ENCODE measurements at regions not wholly inside any gene's neighbourhood (a gene's known extent, or its start where the extent isn't known, plus 50 kb on each side); places are given as distances from the start of the nearest gene placed in this dataset.

DNA sequence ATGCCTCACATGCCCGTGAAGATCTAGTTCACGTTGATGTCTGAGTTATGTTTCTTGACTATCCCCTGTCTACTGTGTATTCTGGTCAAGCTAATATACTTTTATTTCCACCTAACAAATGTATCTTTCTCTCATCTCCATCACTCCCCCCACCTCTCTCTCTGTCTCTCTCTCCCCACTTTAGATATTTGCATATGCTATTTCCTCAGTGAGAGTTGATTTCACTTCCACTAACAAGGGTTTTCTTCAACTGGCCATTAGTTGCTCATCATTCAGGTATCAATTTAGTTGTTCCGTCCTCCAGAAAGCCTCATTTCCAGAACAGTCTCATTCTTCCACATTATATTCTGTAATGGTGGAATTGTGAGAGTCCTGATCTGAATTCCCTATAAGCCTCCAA, 1777.8 kb upstream of the TENM3 start:
- DNase-seq = no peak

DNA sequence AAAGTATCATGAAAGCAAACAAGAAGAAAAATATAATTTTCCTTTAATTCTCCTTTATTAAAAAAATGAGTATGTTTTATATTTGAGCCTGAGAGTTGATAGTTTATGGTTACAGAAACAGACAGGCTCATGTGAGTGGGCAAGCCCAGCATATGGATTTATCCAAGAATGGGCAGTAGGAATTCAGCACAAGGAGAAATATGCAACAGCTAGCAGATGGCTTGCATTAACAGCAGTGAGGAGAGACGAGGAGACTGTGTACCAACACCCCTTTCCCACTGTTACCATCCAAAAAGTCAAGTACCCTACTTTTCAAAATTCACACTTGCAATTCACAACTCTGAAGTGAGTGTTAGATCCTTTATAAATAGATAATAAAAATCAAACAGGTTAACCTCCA, 1760.2 kb upstream of the TENM3 start:
- no peak for DNase-seq

DNA sequence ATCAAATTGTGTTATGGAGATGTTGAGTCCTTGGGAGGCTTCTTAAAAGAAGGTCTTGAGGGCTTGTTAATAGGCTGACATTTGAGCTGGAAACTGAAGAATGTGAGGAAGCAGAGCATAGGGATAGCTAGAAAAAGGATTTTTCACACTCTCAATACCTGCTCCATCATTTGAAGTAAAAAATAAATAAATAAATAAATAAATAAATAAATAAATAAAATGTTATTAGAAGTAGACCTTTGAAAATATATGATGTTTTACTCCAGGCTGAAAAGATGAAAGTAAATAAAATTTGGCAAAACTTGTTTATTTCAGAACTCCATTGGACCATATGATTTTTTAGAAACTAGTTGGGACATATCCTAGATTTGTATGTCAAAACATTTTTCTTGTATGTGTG, 1757.8 kb upstream of the TENM3 start:
- no peak for DNase-seq

DNA sequence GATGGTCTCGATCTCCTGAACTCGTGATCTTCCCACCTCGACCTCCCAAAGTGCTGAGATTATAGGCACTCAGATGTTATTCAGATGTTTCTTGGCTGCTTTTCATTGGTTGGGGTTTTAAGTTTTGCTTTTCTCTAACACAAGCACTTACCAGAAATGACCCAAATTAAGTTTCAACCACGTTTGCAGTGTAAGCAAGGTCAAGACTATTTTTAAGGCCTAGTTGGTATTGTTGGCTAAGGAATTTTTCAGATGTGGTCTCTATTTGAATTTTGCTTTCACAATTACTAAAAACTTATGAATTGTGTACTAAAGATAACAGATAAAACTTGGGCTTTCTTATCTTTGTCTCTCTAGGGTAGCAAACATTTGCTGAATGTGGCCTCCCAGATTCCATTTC, 1756.9 kb upstream of the TENM3 start:
- no peak for DNase-seq

DNA sequence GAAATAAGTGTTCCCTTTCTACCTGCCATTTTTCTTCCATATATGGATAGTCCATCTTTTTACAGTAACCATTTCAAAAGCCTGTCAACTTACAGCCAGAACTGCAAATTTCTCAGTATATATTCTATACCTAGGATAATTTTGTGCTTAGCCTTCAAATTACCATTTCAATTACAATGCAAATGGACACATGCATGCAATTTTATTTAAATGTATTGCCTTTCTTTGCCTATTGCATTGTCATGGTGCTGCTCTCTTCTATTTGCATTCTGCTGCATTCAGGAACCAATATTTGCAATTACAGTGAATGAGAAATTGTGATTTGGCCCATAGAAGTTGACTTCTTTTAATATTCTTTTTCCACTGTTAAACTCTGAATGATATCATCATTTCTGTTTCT, 1753.4 kb upstream of the TENM3 start:
- DNase-seq = no peak

DNA sequence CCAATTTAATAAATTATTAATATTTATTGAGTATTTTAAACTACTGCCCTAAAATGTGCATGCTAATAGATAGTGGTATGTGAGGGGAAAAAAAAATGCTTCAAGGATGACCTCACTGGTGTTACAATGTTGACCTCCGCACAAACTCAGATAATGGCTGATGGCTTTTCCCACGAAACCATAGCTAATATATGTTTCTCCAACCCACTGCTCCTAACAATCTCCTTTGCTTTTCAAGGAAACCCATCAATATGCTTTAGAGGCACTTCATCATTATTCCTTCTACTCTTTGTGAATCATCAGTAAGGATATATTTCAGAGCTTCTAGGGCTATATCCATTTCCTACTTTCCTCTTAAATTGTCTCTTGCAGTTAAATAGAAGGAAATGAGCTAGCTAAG, 1752.0 kb upstream of the TENM3 start:
- DNase-seq = no peak

DNA sequence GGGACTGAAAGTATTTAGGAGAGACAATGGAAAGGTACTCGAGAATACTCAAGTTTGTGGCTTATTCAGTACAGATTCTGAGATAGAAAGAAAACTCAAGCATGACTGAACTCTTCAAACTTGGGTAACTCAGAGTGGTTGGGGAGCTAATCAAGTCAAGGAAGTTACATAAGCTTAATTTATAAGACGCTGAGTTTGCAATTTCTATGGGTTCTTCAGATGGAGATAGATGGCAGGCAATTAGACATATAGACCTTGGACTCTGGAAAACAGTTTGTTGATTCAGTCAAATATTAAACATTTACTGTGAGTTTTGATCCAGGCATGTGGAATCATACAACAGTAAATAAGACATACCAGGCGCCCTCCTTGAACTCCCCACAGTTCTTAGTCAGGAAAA, 1749.9 kb upstream of the TENM3 start:
- DNase-seq = no peak

DNA sequence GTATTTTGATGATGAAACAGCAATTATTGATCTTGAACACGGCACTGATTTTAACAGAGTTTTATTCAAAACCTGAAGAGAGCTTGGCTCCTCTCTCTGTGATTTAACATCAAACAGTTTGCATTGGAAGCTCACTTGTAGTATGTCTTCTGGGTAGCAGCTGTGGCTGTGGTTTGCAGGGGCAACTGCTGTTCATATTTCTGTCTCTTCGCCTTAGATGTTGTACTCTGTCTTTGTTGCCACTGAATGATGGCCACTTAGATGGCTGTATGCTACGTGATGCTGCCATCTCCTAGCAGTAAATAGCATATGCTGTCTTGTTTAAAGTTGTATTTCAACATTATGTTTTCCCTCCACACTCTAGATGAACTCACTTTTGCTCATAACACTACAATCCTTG, 1743.0 kb upstream of the TENM3 start:
- DNase-seq = no peak

DNA sequence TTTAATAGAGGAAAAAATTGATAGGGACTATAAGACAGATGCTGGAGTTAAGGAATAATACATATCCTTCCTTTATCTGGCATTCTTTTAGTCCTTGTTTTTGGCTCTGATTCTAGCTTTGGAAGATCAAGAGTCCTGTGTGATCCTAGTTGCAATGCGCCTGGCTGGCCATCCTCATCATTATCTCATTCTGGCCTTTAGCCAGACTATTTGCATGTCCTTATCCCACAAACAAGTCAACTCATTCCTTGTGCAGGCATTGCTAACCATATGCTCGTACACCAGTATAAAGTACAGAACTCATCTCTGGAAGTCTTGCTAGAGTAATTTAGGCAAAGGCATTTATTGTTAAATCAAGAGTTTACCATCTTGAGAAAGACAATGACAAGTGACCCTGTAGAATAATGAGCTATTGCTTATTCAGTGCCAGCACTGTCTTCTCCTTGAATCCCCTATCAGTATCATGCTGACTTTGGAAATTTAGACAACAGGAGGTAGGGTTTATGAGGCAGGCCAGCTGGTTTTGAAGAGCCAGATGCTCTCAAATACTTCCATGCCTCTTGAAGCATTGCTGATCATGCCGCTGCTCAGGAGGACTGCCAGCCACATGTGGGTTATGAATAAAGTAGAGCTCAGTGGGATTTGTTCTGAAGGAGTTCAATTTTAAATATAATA, 1730.3 kb upstream of the TENM3 start:
- no peak for DNase-seq

DNA sequence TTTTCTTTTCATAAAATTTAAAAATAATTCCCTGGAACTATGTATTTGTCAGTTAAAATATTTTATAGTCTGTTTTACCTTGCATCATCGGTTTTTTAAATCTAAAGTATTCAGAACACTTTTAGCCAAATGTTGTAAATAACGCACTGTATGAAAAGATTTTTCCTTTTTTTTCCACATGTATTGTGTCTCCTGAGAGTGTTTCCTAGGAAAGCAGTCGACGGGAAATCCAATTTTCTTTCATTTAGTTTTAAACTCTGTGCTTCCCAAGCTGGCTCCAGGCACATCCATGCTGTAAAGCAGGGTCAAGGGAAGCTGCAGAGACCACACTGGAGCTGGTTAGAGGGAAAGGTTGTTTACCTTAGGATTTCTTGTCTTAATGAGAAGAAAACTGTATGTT, 1724.3 kb upstream of the TENM3 start:
- no peak for DNase-seq

DNA sequence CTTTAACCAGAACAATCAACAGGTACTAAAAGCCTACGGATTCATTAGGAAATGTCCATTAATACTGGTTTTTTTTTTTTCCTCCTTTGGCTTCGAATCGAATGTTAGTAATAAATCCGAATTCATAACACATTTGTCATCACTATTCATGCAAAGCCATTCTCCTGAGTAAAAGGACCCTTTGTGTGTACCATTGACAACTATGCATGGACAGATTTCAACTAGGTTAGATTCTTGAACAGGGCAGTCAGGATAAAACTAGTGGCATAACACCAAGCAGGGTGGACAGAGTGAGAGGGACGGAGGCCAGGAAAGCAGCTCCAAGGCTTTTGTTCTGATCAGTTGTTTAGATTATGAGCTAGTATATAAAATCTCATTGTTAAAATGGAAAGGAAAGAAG, 1722.0 kb upstream of the TENM3 start:
- DNase-seq = no peak

DNA sequence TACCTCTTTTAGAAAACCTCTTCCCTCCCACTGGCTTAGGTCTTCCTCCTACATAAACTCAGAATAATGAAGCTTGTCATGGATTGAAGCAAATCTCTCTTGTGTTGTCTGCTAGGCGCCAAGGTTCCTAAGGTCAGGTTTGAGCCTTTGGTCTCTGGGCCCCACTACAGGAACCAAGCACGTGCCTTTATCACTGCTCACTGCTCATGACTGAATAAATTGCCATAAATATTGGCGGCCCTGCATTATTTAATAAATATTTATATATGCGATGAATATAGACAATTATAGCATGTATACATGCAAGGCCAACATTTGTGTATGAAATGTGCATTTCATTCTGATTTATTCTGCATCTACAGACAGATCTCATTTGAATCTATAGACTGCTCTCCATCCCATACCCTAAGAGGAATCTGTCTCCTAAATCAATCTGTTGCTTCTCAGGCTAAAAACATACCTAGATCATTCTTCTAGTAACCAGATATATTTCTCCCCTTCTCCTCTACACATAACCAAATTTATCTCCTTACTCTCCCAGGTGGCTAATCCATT, 1717.6 kb upstream of the TENM3 start:
- DNase-seq = no peak

DNA sequence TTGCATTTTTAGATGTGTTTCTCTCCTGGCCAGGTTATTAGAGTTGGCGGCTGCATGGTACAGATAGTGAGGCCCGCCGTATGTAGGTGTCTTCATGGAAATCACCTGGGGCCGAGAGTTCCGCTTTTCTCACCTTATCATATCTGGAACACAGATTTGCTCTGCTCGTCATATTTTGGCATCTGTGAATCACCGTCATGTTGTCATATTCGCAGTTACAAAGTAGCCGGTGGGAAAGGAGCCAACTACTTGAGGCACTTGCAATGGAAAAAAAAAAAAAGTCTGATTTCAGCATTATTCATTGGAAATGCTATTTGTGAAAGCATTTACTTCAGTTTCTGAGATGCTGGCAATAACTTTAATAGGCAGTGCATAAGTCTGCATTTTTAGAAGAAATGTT, 1715.2 kb upstream of the TENM3 start:
- DNase-seq = no peak

DNA sequence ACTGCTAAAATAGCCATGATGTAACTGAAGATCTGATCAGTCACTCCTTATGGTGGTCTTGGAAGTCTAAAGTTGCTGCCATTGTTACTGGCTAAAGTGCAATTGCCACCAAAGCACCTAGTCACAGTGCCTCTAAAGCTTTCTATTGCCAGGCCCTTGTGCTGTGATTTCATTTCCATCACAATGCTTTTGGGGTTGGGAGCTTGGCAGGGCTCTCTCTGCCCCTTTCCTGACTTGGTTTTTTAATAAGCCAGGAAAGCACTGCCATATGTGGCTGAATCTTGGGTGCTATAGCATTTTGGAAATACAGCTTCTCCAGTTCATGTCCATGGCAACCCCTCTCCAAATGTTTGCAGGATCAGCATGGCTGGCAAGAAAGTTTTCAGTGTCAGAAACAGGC, 1712.4 kb upstream of the TENM3 start:
- DNase-seq = no peak

DNA sequence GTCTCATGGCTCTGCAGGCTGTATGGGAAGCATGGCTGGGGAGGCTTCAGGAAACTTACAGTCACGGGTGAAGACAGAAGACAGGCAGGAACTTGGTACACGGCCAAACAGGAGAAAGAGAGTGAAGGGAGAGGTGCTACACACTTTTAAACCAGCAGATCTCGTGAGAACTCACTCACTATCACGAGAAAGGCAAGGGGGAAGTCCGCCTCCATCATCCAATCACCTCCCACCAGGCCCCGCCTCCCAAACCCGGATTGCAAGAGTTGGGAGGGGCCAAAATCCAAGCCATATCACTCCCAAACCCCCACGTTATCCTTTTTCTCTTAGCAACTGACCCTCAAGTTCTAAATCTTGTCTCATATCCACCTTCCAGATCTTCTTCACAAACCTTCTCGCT, 1710.5 kb upstream of the TENM3 start:
- DNase-seq = no peak

DNA sequence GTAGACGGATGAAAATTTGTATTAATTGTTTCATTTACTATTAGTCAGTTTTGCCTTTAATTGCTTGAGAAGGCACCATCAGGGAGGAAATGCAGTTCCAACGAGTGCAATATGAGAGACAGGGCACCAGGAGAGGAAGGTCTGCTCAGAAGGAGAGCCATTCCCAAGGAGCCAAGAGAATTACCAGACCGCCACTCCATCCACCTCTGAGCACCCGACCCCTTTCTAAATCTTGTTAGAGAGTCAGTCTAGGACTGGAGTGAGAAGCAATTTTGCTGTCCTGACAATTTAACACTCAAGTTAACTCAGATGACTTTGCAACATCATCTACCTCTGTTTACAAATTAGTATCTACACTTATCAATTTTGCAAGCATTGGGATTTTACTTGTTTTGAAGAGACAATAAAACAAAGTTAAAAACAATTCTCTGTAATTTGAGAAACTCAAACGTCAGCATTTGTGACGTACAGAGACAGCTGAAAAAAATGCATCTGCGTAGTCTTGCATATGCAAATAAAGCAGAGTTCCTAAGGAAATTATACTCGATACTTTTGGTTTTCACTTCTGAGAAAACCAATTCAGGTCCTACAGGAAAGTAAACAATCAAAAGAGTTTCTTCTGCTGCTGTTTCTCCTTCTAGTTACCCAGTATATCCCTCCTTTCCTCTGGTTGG, 1704.7 kb upstream of the TENM3 start:
- no peak for DNase-seq

DNA sequence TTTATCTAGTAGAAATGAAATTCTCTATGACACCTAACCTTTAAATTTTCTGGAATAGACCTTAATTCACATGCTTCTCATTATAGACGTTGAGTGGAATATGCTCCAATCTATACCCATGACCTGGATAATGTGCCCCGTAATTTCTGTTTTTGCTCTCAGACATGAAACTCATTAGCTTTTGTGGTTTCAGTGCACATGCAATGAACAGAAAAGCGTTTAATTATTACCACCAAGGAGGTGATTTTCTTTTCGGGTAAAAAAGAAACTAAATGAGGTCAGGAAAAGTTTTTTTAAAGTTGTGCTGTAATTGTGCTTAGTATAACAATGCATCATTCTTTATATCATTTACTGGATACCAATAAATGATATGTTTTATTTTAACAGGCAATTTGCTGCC, 1703.9 kb upstream of the TENM3 start:
- DNase-seq = no peak

DNA sequence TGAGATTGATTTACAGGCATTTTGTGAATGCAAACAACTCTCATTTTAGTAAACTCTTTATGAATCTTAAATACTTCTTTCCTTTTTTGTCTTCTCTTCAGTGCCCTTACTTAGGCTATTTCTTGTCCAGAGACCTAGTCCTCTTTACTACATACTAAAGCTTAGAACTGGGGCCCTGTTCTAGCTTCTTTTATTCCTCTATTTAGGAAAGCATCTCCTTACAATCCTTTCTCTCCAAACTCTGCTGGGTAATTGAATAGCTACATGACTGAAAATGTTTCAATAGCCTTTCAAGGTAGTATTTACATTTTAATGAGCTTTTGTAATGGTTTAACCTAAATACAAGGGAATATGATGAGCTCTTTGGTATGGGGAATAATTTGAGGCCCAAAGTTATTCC, 1701.5 kb upstream of the TENM3 start:
- DNase-seq = no peak

DNA sequence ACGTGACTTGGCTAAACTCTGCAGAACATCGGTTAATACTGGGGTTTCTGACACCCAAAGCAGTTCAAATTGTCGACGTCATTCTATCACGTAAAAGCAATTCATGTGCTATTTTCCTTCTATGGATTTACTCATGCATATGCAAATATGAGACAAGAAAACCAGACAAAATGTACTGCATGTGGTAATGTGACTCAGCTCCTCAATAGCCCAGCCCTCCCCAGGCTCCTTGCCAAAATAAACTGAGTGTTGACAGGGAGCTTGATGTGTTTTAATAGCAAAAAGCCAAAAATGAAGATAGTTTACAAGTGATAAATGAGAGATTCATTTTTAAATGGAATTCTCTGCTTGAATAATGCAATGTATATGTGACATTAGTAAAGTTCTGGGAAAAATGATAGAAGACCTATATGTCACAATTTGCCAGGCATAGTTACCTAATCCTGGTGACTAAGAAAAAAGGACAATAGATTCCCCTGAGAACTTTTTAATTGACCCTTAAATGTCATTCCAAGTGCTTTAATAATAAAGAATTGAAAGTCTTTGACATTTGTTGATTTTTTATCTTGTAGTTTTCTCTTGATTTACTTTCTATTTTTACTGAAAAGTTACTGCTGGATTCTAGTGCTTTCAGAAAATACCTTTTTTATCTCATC, 1700.6 kb upstream of the TENM3 start:
- no peak for DNase-seq

DNA sequence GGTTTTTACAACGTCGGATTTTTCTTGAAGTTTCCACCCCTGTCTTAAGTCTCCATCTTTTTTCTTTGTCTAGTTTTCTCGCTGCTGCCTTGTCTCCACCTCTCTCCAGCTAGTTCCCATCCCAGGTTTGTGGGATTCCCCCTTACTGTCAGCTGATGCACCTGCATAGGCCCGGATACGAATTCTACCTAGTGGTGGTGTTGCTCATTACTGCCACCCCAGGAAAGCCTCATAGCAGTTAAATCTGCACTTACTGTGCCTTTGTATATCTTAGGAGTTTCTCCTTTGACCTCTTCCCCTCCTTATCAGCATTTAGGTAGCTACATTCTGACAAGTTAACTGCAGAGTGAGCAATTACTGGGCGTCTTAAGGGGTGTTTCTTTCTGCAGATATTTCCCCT, 1693.1 kb upstream of the TENM3 start:
- DNase-seq = no peak

DNA sequence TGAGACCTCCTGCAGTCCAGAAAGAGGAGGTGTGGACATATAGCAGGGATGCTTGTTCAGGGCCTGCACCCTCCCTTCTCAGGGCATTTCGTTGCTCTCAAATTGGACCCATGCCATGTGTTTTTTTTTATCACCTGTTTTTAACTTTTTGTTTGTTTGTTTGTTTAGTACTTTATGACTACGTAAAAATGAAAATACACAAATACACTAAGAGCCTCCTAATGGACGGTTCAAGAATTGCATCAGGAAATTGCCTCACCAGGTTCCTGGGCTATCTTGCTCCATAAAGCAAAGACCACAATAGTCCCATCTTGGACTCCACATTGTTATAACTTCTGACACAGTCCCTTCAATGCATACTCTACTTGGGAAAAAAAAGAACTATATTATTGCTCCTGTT, 1685.9 kb upstream of the TENM3 start:
- DNase-seq = no peak

DNA sequence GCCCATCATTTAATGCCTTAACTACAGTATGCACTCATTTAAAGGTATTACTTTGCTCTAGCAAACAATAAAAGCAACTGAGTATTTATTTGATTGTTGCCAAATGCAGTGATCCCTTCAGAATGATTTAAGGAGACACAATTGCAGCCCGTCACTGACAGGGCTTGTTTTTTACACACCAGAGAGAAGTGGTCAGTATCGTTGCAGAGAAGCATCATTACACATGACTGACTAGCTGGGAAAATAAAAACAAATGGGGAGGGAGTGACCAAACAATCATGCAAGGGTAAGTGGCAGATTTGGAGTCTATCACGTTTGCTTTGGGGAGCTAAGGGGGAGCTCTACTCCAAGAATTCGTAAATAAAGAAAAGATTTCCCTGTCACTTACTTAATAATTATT, 1685.3 kb upstream of the TENM3 start:
- DNase-seq = no peak

DNA sequence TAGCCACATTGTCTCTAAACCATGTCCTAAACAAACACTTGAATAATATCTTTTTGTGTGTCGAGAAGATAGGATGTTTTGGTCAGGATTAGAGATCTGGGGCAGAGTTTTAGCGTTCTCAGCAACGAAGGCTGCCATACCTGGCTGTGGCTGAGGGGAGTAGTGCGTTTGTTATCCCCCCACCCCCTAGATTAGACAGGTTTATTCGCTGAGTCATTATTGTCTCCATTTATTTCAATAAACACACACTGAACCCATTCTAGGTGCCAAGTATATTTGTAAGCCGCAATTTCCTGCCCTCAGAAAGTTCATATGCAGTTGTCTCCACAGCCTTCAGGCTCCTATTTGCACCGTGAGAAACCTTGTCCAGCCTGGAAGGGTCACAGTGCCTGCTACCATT, 1684.8 kb upstream of the TENM3 start:
- no peak for DNase-seq

DNA sequence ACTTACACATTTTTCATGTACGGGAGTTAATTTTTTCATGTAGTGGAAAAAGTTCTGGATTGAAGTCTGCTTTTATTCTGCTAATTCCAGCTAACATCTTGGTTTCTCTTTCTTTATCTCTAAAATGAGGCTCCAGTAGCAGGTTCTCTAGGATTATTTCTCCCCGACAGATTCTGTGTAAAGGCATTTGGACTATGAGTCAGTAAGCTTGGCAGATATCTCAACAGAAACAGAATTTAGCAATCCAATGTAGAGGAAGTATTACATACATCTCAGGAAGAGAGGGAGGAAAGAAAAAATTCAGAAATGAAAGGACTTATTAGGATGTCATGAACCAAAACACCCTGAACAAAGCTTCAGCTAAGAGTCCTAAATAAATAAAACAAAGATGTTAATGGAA, 1682.3 kb upstream of the TENM3 start:
- no peak for DNase-seq
